ENCODE measurements at regions not wholly inside any gene's neighbourhood (a gene's known extent, or its start where the extent isn't known, plus 50 kb on each side); places are given as distances from the start of the nearest gene placed in this dataset.

DNA sequence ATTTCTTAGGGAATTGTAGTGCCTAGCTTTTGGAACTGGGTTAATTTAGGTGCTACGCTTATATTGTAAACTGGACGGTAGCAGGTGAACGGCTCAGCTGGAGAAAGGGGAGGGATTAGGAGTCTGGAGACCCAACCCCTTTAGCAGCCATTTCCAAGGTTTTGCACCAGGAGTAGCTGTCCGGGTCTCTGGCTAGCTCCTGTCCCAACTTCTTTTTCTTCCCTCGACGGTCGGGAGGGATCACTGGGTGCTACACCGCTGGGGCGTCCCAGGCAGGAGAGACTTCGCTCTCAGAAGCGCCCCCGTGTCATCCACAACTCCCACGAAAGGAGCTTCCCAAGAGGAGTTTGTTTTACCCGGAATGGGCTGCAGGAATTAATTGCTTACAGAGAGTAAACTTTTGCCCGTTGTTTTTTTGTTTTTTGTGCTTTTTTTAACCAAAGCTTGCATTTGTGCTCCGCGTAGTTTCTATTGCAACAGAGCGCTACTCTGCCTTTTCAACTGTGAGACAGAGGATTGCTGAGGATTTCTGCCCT is 1640.9 kb upstream of the C9orf72 start:
- TF ChIP-seq, protein P1, sequence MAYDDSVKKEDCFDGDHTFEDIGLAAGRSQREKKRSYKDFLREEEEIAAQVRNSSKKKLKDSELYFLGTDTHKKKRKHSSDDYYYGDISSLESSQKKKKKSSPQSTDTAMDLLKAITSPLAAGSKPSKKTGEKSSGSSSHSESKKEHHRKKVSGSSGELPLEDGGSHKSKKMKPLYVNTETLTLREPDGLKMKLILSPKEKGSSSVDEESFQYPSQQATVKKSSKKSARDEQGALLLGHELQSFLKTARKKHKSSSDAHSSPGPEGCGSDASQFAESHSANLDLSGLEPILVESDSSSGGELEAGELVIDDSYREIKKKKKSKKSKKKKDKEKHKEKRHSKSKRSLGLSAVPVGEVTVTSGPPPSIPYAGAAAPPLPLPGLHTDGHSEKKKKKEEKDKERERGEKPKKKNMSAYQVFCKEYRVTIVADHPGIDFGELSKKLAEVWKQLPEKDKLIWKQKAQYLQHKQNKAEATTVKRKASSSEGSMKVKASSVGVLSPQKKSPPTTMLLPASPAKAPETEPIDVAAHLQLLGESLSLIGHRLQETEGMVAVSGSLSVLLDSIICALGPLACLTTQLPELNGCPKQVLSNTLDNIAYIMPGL (CRISPR knock-in tag; IDR thresholded peaks at IDR 0.05): no peak
- no peak for TF ChIP-seq ZNF830 (CRISPR knock-in tag; IDR thresholded peaks at IDR 0.05)
- no peak for TF ChIP-seq HDAC8 (tag; IDR thresholded peaks at IDR 0.05)
- no peak for TF ChIP-seq ZNF324 (CRISPR knock-in tag; IDR thresholded peaks at IDR 0.05)
- no peak for TF ChIP-seq BHLHE40 (IDR thresholded peaks at IDR 0.05; ENCODE audit: low read length)
- no peak for TF ChIP-seq TEAD4 (IDR thresholded peaks at IDR 0.05; ENCODE audit: low read length)
- TF ChIP-seq TEAD4 (CRISPR knock-in tag; IDR thresholded peaks at IDR 0.05; ENCODE audit: borderline replicate concordance): no peak
- TF ChIP-seq ZZZ3 (IDR thresholded peaks at IDR 0.05): no peak
- TF ChIP-seq, protein P2, sequence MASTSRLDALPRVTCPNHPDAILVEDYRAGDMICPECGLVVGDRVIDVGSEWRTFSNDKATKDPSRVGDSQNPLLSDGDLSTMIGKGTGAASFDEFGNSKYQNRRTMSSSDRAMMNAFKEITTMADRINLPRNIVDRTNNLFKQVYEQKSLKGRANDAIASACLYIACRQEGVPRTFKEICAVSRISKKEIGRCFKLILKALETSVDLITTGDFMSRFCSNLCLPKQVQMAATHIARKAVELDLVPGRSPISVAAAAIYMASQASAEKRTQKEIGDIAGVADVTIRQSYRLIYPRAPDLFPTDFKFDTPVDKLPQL (IDR thresholded peaks at IDR 0.05; ENCODE audit: extremely low read depth, insufficient read length): no peak
- TF ChIP-seq, protein P3, sequence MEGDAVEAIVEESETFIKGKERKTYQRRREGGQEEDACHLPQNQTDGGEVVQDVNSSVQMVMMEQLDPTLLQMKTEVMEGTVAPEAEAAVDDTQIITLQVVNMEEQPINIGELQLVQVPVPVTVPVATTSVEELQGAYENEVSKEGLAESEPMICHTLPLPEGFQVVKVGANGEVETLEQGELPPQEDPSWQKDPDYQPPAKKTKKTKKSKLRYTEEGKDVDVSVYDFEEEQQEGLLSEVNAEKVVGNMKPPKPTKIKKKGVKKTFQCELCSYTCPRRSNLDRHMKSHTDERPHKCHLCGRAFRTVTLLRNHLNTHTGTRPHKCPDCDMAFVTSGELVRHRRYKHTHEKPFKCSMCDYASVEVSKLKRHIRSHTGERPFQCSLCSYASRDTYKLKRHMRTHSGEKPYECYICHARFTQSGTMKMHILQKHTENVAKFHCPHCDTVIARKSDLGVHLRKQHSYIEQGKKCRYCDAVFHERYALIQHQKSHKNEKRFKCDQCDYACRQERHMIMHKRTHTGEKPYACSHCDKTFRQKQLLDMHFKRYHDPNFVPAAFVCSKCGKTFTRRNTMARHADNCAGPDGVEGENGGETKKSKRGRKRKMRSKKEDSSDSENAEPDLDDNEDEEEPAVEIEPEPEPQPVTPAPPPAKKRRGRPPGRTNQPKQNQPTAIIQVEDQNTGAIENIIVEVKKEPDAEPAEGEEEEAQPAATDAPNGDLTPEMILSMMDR (IDR thresholded peaks at IDR 0.05 in 2 of 3, conservative IDR thresholded peaks at IDR 0.05 in 1 of 3; ENCODE audit: insufficient read depth in 2 of 3, low read depth in 1 of 3, low read length in 3 of 3): no peak

Data from K562 (cell line).